Keratinocyte (primary cell): ENCODE measurements at regions not wholly inside any gene's neighbourhood (a gene's known extent, or its start where the extent isn't known, plus 50 kb on each side); places are given as distances from the start of the nearest gene placed in this dataset.

Experiments used
- DNase-seq: peaks from one replicate; pipeline ENCODE4 v3.0.0-alpha.2; 2011; ENCODE audit warnings: low read depth, missing footprints, low spot score
- FAIRE-seq: peaks from 2 replicates; lab custom pipeline; 2011; peaks lifted over from hg19 to GRCh38; lab: Jason Lieb, UNC
- H2AFZ ChIP-seq: 2 replicates; pipeline ENCODE4 v1.6.0; 2012; ENCODE audit warnings: low read length, control low read depth, inconsistent platforms; ENCODE audit not compliant: control insufficient read depth
- H3K27ac ChIP-seq: 2 replicates; pipeline ENCODE4 v1.5.1; 2011; ENCODE audit warnings: low read length; ENCODE audit not compliant: control insufficient read depth, insufficient read depth
- H3K27me3 ChIP-seq: 3 replicates; pipeline ENCODE4 v1.6.0; 2011; ENCODE audit warnings: low read length; ENCODE audit not compliant: control insufficient read depth, insufficient read depth; ENCODE audit errors: extremely low read depth
- H3K36me3 ChIP-seq, 2 experiments: 2 replicates in 1 of 2; 3 replicates in 1 of 2; pipeline ENCODE4 v1.5.1; 2011; ENCODE audit warnings: low read length in 2 of 2, mild to moderate bottlenecking in 1 of 2; ENCODE audit not compliant: control insufficient read depth in 2 of 2, insufficient read depth in 2 of 2; ENCODE audit errors: extremely low read depth in 1 of 2
- H3K4me1 ChIP-seq: 3 replicates; pipeline ENCODE4 v1.5.1; 2011; ENCODE audit warnings: low read length; ENCODE audit not compliant: control insufficient read depth, insufficient read depth; ENCODE audit errors: extremely low read depth
- H3K4me2 ChIP-seq: 3 replicates; pipeline ENCODE4 v1.6.0; 2011; ENCODE audit warnings: low read depth, low read length; ENCODE audit not compliant: control insufficient read depth, insufficient read depth; ENCODE audit errors: extremely low read depth
- H3K4me3 ChIP-seq, 3 experiments: fragments of 200-600 bp in 1 of 3; sonication (generic) in 1 of 3; 2 replicates in 2 of 3; 3 replicates in 1 of 3; pipeline ENCODE4 v1.5.1; 2011 to 2016; ENCODE audit warnings: low read length in 3 of 3, mild to moderate bottlenecking in 3 of 3, control low read depth in 2 of 3, inconsistent platforms in 1 of 3, low read depth in 1 of 3, mixed read lengths in 1 of 3, mixed run types in 1 of 3, moderate library complexity in 1 of 3; ENCODE audit not compliant: control insufficient read depth in 2 of 3, insufficient read depth in 2 of 3; ENCODE audit errors: extremely low read depth in 1 of 3
- H3K79me2 ChIP-seq: 2 replicates; pipeline ENCODE4 v1.6.0; 2012; ENCODE audit warnings: low read length; ENCODE audit not compliant: control insufficient read depth, insufficient read depth
- H3K9ac ChIP-seq: 3 replicates; pipeline ENCODE4 v1.6.0; 2011; ENCODE audit warnings: low read length; ENCODE audit not compliant: control insufficient read depth, insufficient read depth; ENCODE audit errors: extremely low read depth
- H3K9me1 ChIP-seq: 3 replicates; pipeline ENCODE4 v1.6.0; 2011; ENCODE audit warnings: low read length; ENCODE audit not compliant: control insufficient read depth, insufficient read depth; ENCODE audit errors: extremely low read depth
- H3K9me3 ChIP-seq: 2 replicates; pipeline ENCODE4 v1.5.1; 2012; ENCODE audit warnings: low read depth, low read length; ENCODE audit not compliant: control insufficient read depth
- H4K20me1 ChIP-seq: 3 replicates; pipeline ENCODE4 v1.6.0; 2011; ENCODE audit warnings: low read length; ENCODE audit not compliant: control insufficient read depth, insufficient read depth; ENCODE audit errors: extremely low read depth
- CTCF ChIP-seq, 3 experiments: IDR thresholded peaks in 1 of 3; conservative IDR thresholded peaks in 1 of 3; optimal IDR thresholded peaks in 1 of 3; 2 replicates in 2 of 3; 3 replicates in 1 of 3; pipeline versions ENCODE3 to v1.5.1; 2011; ENCODE audit warnings: low read length in 3 of 3, mild to moderate bottlenecking in 3 of 3, moderate library complexity in 2 of 3, control low read depth in 1 of 3, inconsistent platforms in 1 of 3; ENCODE audit not compliant: insufficient read depth in 2 of 3; ENCODE audit errors: extremely low read depth in 1 of 3
- EZH2 ChIP-seq: IDR thresholded peaks from one replicate; pipeline ENCODE4 v1.6.1; 2012; ENCODE audit warnings: inconsistent platforms, mild to moderate bottlenecking, low read length, moderate library complexity
- dilution Hi-C: fragments of 300-500 bp; cut with MboI; formaldehyde crosslinking; loops from one replicate; pipeline ENCODE4 v1.7.0; 2020; ENCODE audit warnings: low sequenced_read_pairs; ENCODE audit not compliant: extremely low pct_ligation_motif_present

DNA sequence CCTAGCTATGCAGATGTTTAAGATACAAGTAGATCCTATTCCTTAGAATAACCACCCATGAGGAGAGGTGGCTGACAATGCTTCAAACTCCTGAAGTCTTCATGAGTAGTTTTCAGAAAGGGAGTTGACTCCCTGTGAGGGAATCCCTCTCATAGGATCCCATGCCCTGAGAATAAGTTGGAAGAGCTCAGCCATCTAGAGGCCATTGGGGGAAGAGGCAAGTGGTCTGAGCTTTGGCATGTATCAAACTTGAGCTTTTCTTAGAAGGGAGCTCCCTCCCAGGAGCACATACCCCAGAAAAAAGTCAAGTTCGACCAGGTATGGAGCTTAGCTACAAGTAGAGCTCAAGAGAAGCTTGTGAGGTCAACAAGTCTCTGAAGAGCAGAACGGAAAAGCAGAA, 165.7 kb upstream of the RBM19 start:
- Histone ChIP-seq H3K9me3 (no peaks in the 10 kb centered on the region), H3K36me3 (no peaks in the 10 kb centered on the region), H3K79me2 (no peaks in the 10 kb centered on the region), H3K9ac (no peak overlapping the region), H3K9me1 (no peaks in the 10 kb centered on the region), H3K4me3 (no peak overlapping the region), H3K27ac (no peak overlapping the region), H3K27me3 (no peaks in the 10 kb centered on the region), H3K4me2 (no peak overlapping the region), H3K4me1 (no peaks in the 10 kb centered on the region), H4K20me1 (no peaks in the 10 kb centered on the region), H2AFZ (no peak overlapping the region)
- DNase-seq (no peak), FAIRE-seq (no peak)
- TF ChIP-seq EZH2 (no peak), CTCF (optimal IDR thresholded peaks at IDR 0.05 in 1 of 3, IDR thresholded peaks at IDR 0.05 in 1 of 3, conservative IDR thresholded peaks at IDR 0.05 in 1 of 3; ENCODE audit: extremely low read depth in 1 of 3, insufficient read depth in 2 of 3, low read length in 3 of 3) (no peak)
- dilution Hi-C loops, result no loop called here

DNA sequence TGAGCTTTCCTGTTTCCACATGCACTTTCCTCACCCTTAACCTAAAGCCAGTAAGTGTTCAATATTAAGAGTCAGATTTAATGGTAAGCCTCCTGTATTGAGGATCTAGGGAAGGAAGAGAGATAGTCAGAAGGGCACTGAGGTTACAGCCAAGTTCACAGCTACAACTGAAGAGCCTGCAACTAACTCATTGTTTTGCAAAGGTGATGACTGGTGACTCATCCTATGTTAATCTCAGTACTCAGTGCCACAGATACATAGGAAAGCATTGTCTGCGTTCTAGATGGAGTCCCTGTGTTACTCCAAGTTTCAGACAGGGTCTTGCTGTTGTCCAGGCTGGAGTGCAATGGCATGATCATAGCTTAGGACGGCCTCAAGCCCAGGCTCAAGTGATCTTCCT, 157.0 kb upstream of the RBM19 start:
- H3K27me3 ChIP-seq, result no peaks in the 10 kb centered on the region
- no peaks in the 10 kb centered on the region for H3K9me1 ChIP-seq
- TF ChIP-seq EZH2 (no peak), CTCF (optimal IDR thresholded peaks at IDR 0.05 in 1 of 3, IDR thresholded peaks at IDR 0.05 in 1 of 3, conservative IDR thresholded peaks at IDR 0.05 in 1 of 3; ENCODE audit: extremely low read depth in 1 of 3, insufficient read depth in 2 of 3, low read length in 3 of 3) (no peak)
- FAIRE-seq (no peak), DNase-seq (no peak)
- H3K4me3 ChIP-seq, result no peak overlapping the region
- no peak overlapping the region for H3K27ac ChIP-seq
- no peaks in the 10 kb centered on the region for H3K4me1 ChIP-seq
- no peaks in the 10 kb centered on the region for H3K36me3 ChIP-seq
- no peaks in the 10 kb centered on the region for H3K9me3 ChIP-seq
- no peak overlapping the region for H3K9ac ChIP-seq
- H3K4me2 ChIP-seq, result no peak overlapping the region
- dilution Hi-C loops, result no loop called here
- H2AFZ ChIP-seq, result no peak overlapping the region
- no peaks in the 10 kb centered on the region for H4K20me1 ChIP-seq
- no peaks in the 10 kb centered on the region for H3K79me2 ChIP-seq
